Mesenteric fat pad (tissue), 1 donor: ENCODE measurements at regions not wholly inside any gene's neighbourhood (a gene's known extent, or its start where the extent isn't known, plus 50 kb on each side); places are given as distances from the start of the nearest gene placed in this dataset.

Source experiments
- DNase-seq: peaks from one replicate; pipeline ENCODE4 v3.0.0-alpha.2; 2020; ENCODE audit warnings: low spot score
- donor health status: DM: yes; HTN: yes; CAD: no.

GRCh38 chr13:40070357-40070756 is 414.9 kb downstream of the COG6 start:
- no peak for DNase-seq

DNA sequence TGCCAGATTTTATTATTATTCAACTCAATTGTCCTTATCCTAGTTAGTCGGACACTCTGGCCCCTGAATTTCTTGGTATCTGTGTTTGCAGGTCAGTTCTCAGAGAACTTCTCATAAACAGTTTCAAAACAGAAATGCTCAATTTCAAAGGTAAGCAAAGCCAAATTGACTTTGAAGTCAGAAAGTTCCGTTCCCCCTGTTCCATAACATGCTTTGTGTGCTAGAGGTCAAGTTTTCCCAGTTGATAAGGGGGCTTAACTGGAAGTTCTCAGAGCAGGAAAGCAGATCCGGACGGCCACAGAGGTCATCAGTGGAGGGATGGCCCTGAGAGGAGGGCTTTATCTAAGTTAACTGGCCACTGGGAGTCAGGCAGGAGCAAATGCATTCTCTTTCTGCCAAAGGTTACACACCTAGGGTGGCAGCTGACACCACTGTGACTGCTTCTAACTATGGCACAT is 417.2 kb downstream of the COG6 start:
- no peak for DNase-seq

DNA sequence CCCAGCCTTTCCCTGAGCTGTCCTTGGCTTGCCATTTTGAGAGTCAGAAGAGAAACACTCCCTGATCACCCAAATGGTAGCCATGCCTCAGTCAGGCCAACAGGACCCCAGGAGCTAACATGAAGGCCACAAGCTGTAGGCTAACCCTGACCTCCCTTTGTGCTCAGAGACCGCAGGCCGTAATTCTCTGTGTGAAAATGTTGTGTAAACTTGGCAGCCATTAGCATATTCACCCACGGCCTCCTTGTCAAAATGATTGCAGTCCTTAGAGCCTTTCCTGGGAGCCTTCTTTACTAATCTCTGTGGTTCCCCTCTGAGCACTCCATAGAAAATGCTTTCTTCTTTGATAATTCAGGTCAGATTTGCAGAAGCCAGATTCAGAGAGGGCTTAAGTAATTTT is 418.9 kb downstream of the COG6 start:
- DNase-seq = no peak

- DNase-seq = no peak
Measured at GRCh38 chr13:40075281-40075680, 419.8 kb downstream of the COG6 start.

DNA sequence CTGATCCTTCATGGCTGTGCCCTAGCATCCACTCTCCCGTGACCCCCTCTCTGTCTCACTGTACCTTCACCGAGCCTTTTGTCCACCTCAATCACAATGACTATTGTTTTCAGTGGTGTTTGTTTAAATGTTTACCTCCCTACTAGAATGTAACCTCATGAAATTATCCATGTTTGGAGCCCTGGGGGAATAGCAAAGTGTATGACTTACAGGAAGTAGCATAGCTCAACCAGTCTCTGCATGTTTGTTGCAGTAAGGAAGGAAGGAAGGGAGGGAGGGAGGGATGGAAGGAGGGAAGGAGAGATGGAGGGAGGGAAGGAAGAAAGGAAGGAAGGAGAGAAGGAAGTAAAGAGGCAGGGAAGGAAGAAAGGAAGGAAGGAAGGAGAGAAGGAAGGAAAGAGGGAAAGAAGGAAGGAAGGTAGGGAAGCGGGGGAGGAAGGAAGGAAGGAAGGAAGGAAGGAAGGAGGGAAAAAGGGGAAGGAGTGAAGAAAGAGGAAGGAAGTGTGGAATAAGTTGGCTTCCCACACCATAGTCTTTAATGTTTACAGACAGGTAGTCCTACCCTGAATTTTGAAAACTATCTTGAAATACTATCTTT is 421.4 kb downstream of the COG6 start:
- no peak for DNase-seq

GRCh38 chr13:40077396-40078027 is 422.1 kb downstream of the COG6 start:
- no peak for DNase-seq

- no peak for DNase-seq
Measured at GRCh38 chr13:40079721-40080120, 424.3 kb downstream of the COG6 start.

DNA sequence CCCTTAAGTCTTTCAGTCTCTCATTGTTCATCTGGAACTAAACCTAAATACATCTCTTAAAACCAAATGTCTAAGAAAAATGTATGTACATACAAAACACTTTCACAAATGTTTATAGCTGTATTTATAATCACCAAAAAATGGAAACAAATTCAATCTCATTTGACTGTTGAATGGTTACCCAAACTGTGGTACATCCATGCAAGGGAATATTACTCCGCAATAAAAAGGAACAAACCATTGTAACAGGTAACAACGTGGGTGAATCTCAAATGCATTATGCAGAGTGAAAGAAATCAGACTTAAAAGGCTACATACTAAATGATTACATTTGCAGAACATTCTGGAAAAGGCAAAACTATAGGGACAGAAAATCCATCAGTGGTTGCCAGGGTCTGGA is 425.2 kb downstream of the COG6 start:
- no peak for DNase-seq

- no peak for DNase-seq
Measured at GRCh38 chr13:40082639-40083038, 427.2 kb downstream of the COG6 start.

DNA sequence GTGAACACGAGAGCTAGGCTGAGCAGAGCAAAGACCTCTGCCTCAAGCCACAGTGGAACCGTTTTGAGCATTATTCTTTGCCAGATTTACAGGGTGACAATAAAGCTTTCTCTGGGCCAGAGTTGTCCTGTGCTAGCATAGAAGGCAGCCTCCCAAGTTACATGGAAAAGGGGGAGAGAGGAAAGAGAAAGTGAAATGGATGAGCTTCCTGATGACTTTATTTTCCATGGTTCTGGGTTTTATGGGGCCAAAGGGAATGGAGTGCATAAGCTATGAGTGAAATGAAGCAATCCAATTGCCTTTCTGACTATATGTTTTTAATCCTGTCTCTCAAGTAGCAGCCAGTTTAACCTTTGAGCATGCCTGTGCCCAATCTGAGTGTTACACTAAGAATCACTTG is 428.4 kb downstream of the COG6 start:
- no peak for DNase-seq

DNA sequence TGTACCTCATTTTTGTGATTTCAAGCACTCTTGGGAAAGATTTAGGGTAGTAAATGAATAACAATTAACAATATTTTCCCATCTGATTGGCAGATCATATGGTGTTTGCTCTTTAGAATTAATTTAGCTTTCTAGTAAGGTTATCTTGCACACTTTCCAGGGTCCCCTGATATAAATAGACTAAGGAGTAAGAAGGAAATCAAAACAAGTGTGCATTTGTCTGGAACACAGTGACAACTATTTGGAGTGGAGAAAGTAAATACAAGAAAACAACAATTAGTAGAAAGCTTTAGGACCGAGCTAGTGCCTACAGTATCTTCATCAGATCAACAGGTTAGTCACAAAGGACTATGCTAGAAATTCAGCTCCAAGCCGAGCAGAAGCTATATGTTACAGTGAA is 429.5 kb downstream of the COG6 start:
- DNase-seq = no peak

DNA sequence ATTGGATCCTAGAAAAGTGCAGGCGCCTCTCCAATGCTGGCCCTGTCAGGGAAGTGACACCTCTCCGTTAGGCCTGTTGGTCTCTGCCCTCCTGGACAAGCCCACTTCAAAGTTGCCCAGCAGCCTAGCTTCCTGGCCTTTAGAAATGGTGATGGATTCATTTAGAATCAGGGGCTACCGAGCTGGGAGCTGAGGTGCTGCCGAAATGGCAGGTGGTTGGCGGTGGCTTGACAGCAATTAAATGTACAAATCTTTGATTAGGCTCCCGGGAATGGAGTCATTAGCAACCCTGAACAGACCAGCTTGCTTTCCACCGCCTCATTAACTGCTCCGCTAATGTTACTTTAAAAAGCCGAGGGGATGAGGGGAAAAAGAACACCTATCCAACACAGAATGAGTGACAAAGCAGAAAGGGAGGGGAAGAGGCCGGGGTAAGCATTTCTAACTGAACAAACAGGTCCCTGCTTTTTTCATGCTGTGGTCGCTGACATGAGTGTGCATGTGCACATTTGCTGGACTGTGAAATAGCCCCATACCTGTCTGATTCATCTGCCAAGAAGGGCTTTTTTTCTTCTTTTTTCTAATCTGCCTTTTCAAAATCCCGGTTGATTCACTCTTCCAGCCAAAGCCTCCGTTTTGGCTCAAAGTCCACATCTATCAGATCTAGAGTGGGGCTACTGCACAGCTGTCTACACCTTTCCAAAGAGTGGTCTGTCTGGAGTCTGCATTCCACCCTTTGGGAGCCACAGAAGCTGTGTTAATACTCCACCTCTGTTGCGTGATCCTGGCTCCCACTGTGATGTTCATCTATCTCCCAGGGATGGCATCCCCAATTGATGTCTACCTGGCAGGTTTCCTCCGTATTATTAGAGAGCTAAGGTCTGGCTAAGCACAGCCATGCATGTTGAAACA is 431.9 kb downstream of the COG6 start:
- DNase-seq = no peak

DNA sequence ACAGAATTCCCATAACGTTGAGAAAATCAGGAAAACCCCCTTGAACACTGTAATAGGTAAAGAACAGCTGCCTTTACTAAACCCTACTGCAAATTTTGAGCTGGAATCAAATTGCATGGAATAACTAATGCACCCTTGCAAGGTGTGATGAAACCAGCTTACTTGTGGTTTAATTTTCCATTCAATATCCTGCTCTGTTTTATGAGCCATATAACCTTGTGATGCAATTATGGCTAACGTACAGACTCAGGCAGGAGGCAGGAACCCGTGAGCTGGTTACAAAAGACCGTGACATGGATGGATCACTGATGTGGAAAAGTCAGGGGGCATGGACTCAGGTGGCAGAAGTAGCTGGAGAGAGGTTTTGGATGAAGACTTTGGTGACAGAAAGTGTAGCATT is 438.6 kb downstream of the COG6 start:
- DNase-seq = no peak

DNA sequence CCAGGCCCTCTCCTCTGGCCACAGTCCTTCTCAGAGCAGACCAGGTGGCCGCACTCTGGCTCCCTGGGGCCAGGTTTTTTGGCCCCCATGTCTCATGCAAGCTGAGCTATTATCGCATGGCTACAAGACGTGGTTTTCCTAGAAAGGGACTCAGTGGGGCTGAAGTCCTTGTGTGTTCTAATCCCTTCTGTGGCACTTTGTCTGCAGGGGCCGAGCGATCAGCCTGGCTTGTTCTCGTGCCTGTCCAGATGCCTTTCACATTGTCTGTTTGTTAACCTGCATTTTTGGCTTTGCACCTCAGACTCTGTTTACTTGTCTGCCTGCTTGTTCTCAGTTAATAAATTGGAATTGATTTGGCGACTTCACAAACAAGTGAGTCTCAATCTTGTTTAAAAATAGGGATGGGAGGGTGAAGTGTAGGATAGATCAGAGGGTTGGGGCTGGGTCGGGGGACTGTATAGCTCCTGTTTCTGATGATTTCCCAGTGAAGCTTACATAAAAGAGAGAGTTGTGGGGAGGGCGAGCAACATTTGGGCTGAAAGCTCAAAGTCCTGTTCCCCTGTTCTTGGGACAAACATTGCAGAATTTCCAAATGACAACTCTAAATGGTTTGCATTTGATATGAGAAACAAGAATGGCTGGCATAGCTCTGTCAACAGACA is 440.4 kb downstream of the COG6 start:
- no peak for DNase-seq

DNA sequence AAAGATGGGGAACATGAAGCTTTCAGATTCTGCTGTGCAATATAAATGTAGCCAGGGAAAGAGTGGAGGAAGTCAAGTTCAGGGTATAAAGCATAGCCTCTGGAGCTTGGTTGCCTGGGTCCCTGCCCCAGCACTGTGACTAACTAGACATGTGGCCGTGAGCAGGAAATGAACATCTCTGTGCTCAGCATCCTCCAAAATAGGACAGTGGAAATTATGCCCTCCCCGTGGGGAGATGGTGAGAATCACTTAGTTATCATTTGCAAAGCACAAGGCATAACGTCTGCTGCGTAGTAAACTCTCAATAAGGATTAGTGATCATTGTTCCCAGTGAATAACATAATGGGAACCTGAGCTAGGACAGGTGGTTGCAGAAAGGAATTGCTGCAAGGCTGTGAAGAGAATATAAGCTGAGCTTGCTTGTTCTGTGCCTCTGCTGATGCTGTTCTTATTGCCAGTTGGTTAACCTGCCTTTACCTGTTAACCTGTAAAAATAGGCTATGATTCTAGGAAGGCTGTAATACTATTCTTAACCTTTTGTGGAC is 441.0 kb downstream of the COG6 start:
- DNase-seq = no peak

GRCh38 chr13:40098246-40098645 is 442.8 kb downstream of the COG6 start:
- DNase-seq = no peak

DNA sequence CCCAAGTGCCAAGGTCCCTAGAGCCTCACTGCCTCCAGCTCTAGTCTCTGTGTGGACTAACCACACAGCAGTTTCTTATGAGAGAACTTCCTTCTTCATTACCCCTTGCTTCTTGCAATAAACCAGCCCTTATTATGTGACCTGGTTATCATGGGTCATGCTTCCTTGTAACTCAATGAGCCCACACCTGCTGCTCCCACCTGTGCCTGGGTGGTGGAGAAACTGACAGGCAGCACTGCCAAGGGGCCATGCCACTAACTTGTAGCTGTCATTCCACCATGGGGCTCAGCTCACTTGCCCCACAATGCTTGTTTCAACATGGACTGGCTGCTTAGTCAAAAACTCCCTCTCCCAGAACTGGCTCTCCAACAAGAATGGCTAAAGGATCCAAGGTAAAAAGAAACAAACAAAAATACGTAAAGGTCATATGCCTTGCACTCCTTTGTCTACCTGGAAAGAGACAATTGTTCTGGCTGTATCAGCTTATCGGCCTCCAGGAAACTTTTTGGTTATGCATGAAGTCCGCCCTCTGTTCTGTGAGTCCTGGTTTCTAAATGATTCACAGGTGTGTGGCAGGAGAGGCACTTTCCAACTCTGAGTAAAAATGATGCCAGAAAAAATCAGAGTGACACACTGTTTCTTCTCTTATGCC is 446.4 kb downstream of the COG6 start:
- DNase-seq = no peak

DNA sequence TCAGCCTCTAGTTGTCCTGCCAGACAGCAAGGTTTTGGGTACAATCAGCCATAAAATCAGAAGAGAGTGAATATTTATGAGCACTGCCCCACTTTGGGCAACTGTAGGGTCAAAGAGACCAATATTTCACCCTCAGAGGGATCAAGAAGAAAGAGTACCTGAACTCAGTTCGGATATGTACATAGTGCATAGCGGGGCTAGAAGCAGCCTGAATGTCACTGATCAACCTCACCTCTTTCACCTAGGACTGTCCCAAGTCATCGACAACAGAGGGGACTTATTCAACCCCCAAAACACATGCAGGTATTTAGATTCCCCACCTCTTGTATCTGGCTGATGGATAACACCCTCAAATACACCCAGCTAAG is 446.9 kb downstream of the COG6 start:
- DNase-seq = no peak

DNA sequence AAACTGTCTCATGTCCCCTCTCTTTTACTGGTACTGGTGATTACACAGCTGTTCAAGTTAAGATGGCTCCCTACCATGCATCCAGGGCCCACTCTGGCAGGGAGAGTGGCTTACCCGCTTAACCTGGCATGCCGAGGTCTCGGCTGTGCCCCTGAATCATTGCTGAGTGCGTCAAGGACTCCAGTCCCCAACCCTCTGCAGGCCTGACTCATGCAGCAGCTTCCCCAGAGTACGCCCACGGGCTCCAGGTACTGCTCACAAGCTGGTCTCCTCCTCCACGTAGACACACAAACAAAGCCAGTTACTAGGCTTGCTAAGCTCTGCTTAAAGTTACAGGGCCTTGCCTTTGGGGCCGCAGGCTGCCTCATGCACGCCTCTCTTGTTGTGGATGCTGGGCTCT is 447.4 kb downstream of the COG6 start:
- DNase-seq = no peak

DNA sequence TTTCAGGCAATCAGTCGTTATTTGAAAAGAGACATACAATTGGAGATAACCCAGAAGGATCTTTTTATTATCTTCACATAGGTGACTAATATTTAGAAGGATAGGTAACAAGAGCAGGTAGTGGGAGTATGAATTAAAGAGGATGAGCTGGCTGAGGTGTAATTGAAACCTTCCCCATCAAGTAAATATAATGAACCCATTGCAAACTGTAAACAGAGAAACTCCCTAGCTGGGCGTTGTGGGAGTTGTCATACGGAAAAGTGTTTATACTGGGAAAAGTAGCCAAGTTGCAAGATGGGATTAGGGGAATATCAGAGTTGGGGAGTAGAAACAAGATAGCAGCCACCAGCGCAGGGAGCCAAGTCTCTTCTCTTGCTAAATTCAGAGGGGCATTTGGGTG is 448.4 kb downstream of the COG6 start:
- DNase-seq = no peak

GRCh38 chr13:40105231-40105630 is 449.8 kb downstream of the COG6 start:
- DNase-seq = no peak
